Activated effector memory CD4-positive, alpha-beta T cell treated with anti-CD3 and anti-CD28 coated beads, Interleukin-2, amount 50 U/mL, for 16 hours (primary cell): ENCODE measurements at regions not wholly inside any gene's neighbourhood (a gene's known extent, or its start where the extent isn't known, plus 50 kb on each side); places are given as distances from the start of the nearest gene placed in this dataset.
"Not testable (repeated sequence)": the region's sequence is repeated elsewhere in the genome, so short reads cannot be mapped to it uniquely, and the experiment has no call there.

Experiments used
- DNase-seq: peaks from one replicate; pipeline ENCODE4 v3.0.0-alpha.2; 2020

GRCh38 chr4:81754169-81754568, 282.5 kb upstream of the RASGEF1B start:
- no peak for DNase-seq

GRCh38 chr4:81751531-81752289, 280.0 kb upstream of the RASGEF1B start:
- DNase-seq = no peak

- DNase-seq = no peak
These were observed 275.7 kb upstream of the RASGEF1B start for GRCh38 chr4:81747242-81747930.

GRCh38 chr4:81746773-81747172, 275.1 kb upstream of the RASGEF1B start:
- no peak for DNase-seq

- no peak for DNase-seq
These were observed 274.4 kb upstream of the RASGEF1B start for GRCh38 chr4:81746071-81746470.

GRCh38 chr4:81745050-81745449, 273.3 kb upstream of the RASGEF1B start:
- no peak for DNase-seq

- no peak for DNase-seq
These were observed 272.2 kb upstream of the RASGEF1B start for GRCh38 chr4:81743731-81744435.

GRCh38 chr4:81740487-81740886, 268.8 kb upstream of the RASGEF1B start:
- no peak for DNase-seq

- no peak for DNase-seq
These were observed 267.2 kb upstream of the RASGEF1B start for GRCh38 chr4:81738891-81739290.

GRCh38 chr4:81737865-81738559, 266.3 kb upstream of the RASGEF1B start:
- no peak for DNase-seq

GRCh38 chr4:81736324-81736723, 264.6 kb upstream of the RASGEF1B start:
- no peak for DNase-seq

GRCh38 chr4:81732980-81733379, 261.3 kb upstream of the RASGEF1B start:
- no peak for DNase-seq

GRCh38 chr4:81724925-81725329, 253.2 kb upstream of the RASGEF1B start:
- DNase-seq = peak; percentile 81

GRCh38 chr4:81723927-81724587, 252.3 kb upstream of the RASGEF1B start:
- no peak for DNase-seq

- DNase-seq = no peak
These were observed 251.5 kb upstream of the RASGEF1B start for GRCh38 chr4:81723019-81723884.

GRCh38 chr4:81722290-81722851, 250.7 kb upstream of the RASGEF1B start:
- no peak for DNase-seq

- DNase-seq = no peak
These were observed 244.1 kb upstream of the RASGEF1B start for GRCh38 chr4:81715757-81716156.

- DNase-seq = not testable (repeated sequence)
These were observed 243.7 kb upstream of the RASGEF1B start for GRCh38 chr4:81715357-81715756.

- DNase-seq = no peak
These were observed 242.6 kb upstream of the RASGEF1B start for GRCh38 chr4:81714291-81714690.

GRCh38 chr4:81712714-81713113, 241.0 kb upstream of the RASGEF1B start:
- DNase-seq = no peak

- no peak for DNase-seq
These were observed 232.8 kb upstream of the RASGEF1B start for GRCh38 chr4:81704461-81704860.
